ENCODE measurements at regions not wholly inside any gene's neighbourhood (a gene's known extent, or its start where the extent isn't known, plus 50 kb on each side); places are given as distances from the start of the nearest gene placed in this dataset.

DNA sequence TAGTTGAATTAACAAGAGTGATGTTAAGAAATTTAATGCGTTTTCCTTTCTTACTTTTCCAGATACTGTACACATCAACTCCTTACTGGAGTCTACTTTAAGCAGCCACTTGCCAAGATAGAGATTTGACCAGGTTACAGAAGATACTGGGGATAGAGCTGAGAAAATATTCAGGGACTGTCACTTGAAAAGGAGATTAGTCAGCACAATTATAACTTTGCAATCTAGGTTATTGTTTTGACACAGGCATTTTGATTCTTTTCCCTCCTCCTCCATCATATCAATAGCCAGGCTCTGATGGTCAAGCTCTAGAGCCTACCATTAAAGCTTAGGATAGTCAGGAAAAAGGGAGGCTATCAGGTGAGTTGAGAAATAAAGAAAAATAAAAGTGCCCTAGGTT, 345.9 kb upstream of the ITGA1 start:
- H3K27me3 ChIP-seq (ENCODE audit: insufficient read depth, low read length, poor library complexity, severe bottlenecking): no peaks in the 10 kb centered on the region
- no peaks in the 10 kb centered on the region for H3F3A ChIP-seq (ENCODE audit: low read depth)
- no peaks in the 10 kb centered on the region for H3K36me3 ChIP-seq (ENCODE audit: insufficient read depth, low read length)
- no peaks in the 10 kb centered on the region for H3K9me3 ChIP-seq (ENCODE audit: insufficient read depth, low read depth, low read length)
- TF ChIP-seq EZH2phosphoT487 (IDR thresholded peaks at IDR 0.05; ENCODE audit: borderline replicate concordance): no peak
- TF ChIP-seq, protein P1, sequence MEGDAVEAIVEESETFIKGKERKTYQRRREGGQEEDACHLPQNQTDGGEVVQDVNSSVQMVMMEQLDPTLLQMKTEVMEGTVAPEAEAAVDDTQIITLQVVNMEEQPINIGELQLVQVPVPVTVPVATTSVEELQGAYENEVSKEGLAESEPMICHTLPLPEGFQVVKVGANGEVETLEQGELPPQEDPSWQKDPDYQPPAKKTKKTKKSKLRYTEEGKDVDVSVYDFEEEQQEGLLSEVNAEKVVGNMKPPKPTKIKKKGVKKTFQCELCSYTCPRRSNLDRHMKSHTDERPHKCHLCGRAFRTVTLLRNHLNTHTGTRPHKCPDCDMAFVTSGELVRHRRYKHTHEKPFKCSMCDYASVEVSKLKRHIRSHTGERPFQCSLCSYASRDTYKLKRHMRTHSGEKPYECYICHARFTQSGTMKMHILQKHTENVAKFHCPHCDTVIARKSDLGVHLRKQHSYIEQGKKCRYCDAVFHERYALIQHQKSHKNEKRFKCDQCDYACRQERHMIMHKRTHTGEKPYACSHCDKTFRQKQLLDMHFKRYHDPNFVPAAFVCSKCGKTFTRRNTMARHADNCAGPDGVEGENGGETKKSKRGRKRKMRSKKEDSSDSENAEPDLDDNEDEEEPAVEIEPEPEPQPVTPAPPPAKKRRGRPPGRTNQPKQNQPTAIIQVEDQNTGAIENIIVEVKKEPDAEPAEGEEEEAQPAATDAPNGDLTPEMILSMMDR (conservative IDR thresholded peaks at IDR 0.05; ENCODE audit: low read length): no peak
- H4K20me1 ChIP-seq (ENCODE audit: insufficient read depth, low read length, poor library complexity, severe bottlenecking): no peaks in the 10 kb centered on the region
- no peak overlapping the region for H3K4me3 ChIP-seq (ENCODE audit: low read length, poor library complexity, severe bottlenecking)
- H3K9me2 ChIP-seq (replicated peaks; ENCODE audit: low read depth, low read length): no peaks in the 10 kb centered on the region
- H3K4me2 ChIP-seq (ENCODE audit: low read depth, low read length, poor library complexity, severe bottlenecking): no peak overlapping the region
- no peaks in the 10 kb centered on the region for H3K79me2 ChIP-seq (ENCODE audit: insufficient read depth, low read length)
- no peak overlapping the region for H2AFZ ChIP-seq (ENCODE audit: low read length)
- H3K4me1 ChIP-seq (ENCODE audit: insufficient read depth, low read length, poor library complexity, severe bottlenecking): peaks cover 13% of the 10 kb centered on the region
- no peak overlapping the region for H3K9ac ChIP-seq (ENCODE audit: low read depth, low read length, poor library complexity, severe bottlenecking)

DNA sequence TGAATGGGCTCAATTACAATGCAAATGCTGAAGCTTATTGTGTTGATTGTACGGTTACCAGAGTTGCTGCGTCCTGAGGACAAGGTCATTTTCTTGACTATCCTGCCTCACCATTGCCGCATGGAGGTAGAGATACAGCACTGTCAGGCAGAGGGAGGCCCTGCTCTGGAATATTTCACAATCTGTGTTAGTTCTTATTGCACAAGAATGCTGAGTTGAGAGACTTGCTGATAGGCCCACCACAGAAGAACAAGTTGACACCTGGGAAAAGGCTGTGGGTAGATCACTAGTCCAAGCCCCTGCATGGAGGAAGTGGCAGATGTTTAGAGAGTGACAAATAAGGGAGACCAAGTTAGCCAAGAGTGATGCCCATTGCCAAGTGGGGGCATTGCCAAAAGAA, 344.5 kb upstream of the ITGA1 start:
- Histone ChIP-seq H3K36me3 (ENCODE audit: insufficient read depth, low read length) (no peaks in the 10 kb centered on the region), H4K20me1 (ENCODE audit: insufficient read depth, low read length, poor library complexity, severe bottlenecking) (no peaks in the 10 kb centered on the region)

DNA sequence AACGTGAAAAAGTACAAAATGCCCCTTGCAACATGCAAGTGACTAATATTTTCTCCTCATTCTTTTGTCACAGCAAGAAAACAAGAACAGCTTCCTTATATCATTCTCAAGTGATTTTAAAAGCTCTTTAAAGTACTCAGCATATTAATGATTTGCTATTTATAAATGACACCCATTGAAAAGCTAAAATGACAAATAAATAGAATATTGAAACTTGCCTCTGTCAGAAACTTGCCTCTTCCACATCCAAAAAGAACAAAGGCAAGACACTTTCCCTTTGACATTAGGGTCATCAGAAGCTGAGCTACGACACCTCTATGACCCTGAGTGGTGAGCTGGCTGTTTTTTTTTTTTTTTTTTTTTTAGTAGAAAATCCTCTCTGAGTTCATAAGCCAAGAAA, 339.6 kb upstream of the ITGA1 start:
- Histone ChIP-seq H3K9ac (ENCODE audit: low read depth, low read length, poor library complexity, severe bottlenecking) (no peak overlapping the region), H3K79me2 (ENCODE audit: insufficient read depth, low read length) (no peaks in the 10 kb centered on the region), H3K9me2 (replicated peaks; ENCODE audit: low read depth, low read length) (no peaks in the 10 kb centered on the region), H3K27me3 (ENCODE audit: insufficient read depth, low read length, poor library complexity, severe bottlenecking) (no peaks in the 10 kb centered on the region), H3K9me3 (ENCODE audit: insufficient read depth, low read depth, low read length) (no peaks in the 10 kb centered on the region), H3K36me3 (ENCODE audit: insufficient read depth, low read length) (no peaks in the 10 kb centered on the region), H3K4me2 (ENCODE audit: low read depth, low read length, poor library complexity, severe bottlenecking) (no peak overlapping the region), H3K4me1 (ENCODE audit: insufficient read depth, low read length, poor library complexity, severe bottlenecking) (peaks cover 32% of the 10 kb centered on the region), H2AFZ (ENCODE audit: low read length) (0 out of 2 replicates have a peak overlapping the region, but pooled peaks have one; percentile 8), H3K4me3 (ENCODE audit: low read length, poor library complexity, severe bottlenecking) (no peak overlapping the region), H4K20me1 (ENCODE audit: insufficient read depth, low read length, poor library complexity, severe bottlenecking) (no peaks in the 10 kb centered on the region), H3F3A (ENCODE audit: low read depth) (no peaks in the 10 kb centered on the region)
- TF ChIP-seq, protein P1 (conservative IDR thresholded peaks at IDR 0.05; ENCODE audit: low read length): no peak
- no peak for TF ChIP-seq EZH2phosphoT487 (IDR thresholded peaks at IDR 0.05; ENCODE audit: borderline replicate concordance)

More for the DNA sequence above, 344.5 kb upstream of the ITGA1 start:
- H3K9me2 ChIP-seq (replicated peaks; ENCODE audit: low read depth, low read length): no peaks in the 10 kb centered on the region
- H3K79me2 ChIP-seq (ENCODE audit: insufficient read depth, low read length): no peaks in the 10 kb centered on the region
- no peaks in the 10 kb centered on the region for H3K27me3 ChIP-seq (ENCODE audit: insufficient read depth, low read length, poor library complexity, severe bottlenecking)
- no peak overlapping the region for H2AFZ ChIP-seq (ENCODE audit: low read length)
- H3K9ac ChIP-seq (ENCODE audit: low read depth, low read length, poor library complexity, severe bottlenecking): no peak overlapping the region
- H3F3A ChIP-seq (ENCODE audit: low read depth): no peaks in the 10 kb centered on the region
- TF ChIP-seq, protein P1 (conservative IDR thresholded peaks at IDR 0.05; ENCODE audit: low read length): no peak
- TF ChIP-seq EZH2phosphoT487 (IDR thresholded peaks at IDR 0.05; ENCODE audit: borderline replicate concordance): no peak
- H3K4me2 ChIP-seq (ENCODE audit: low read depth, low read length, poor library complexity, severe bottlenecking): no peak overlapping the region
- no peaks in the 10 kb centered on the region for H3K9me3 ChIP-seq (ENCODE audit: insufficient read depth, low read depth, low read length)
- H3K4me1 ChIP-seq (ENCODE audit: insufficient read depth, low read length, poor library complexity, severe bottlenecking): peaks cover 19% of the 10 kb centered on the region
- no peak overlapping the region for H3K4me3 ChIP-seq (ENCODE audit: low read length, poor library complexity, severe bottlenecking)

Measured in Loucy (cell line).